Skeletal muscle cell (primary cell): ENCODE measurements at regions not wholly inside any gene's neighbourhood (a gene's known extent, or its start where the extent isn't known, plus 50 kb on each side); places are given as distances from the start of the nearest gene placed in this dataset.
A peak's percentile ranks its signal among the peaks of the same experiment; 100 is the strongest.
"Not testable (repeated sequence)": the region's sequence is repeated elsewhere in the genome, so short reads cannot be mapped to it uniquely, and the experiment has no call there.

Experiments used
- DNase-seq: peaks from one replicate; pipeline ENCODE4 v3.0.0-alpha.2; 2010; ENCODE audit warnings: low read depth
- H3K4me3 ChIP-seq: 2 replicates; pipeline ENCODE4 v1.5.1; 2011; ENCODE audit warnings: low read depth, mild to moderate bottlenecking, control low read depth, low read length, moderate library complexity

GRCh38 chr9:38269775-38270174 lies 122.7 kb upstream of the ALDH1B1 start:
- no peak overlapping the region for H3K4me3 ChIP-seq
- no peak for DNase-seq

- no peak overlapping the region for H3K4me3 ChIP-seq
- peak; percentile 9 for DNase-seq
These were observed 129.0 kb upstream of the ALDH1B1 start for GRCh38 chr9:38263532-38263931.

GRCh38 chr9:38259519-38260218 lies 132.8 kb upstream of the ALDH1B1 start:
- H3K4me3 ChIP-seq, result no peak overlapping the region
- no peak for DNase-seq

GRCh38 chr9:38259056-38259455 lies 133.4 kb upstream of the ALDH1B1 start:
- no peak for DNase-seq
- no peak overlapping the region for H3K4me3 ChIP-seq

- no peak overlapping the region for H3K4me3 ChIP-seq
- DNase-seq, result no peak
These were observed 134.8 kb upstream of the ALDH1B1 start for GRCh38 chr9:38257626-38258215.

GRCh38 chr9:38256461-38256860 lies 136.0 kb upstream of the ALDH1B1 start:
- DNase-seq, result no peak
- no peak overlapping the region for H3K4me3 ChIP-seq

GRCh38 chr9:38255599-38255998 lies 136.9 kb upstream of the ALDH1B1 start:
- H3K4me3 ChIP-seq, result no peak overlapping the region
- DNase-seq, result no peak

GRCh38 chr9:38254756-38255155 lies 137.7 kb upstream of the ALDH1B1 start:
- no peak overlapping the region for H3K4me3 ChIP-seq
- DNase-seq, result no peak

- no peak overlapping the region for H3K4me3 ChIP-seq
These were observed 138.4 kb upstream of the ALDH1B1 start for GRCh38 chr9:38254151-38254550.

GRCh38 chr9:38253200-38253599 lies 139.3 kb upstream of the ALDH1B1 start:
- H3K4me3 ChIP-seq, result no peak overlapping the region
- DNase-seq, result no peak

More at GRCh38 chr9:38254151-38254550, 138.4 kb upstream of the ALDH1B1 start:
- no peak for DNase-seq

GRCh38 chr9:38251036-38251860 lies 141.3 kb upstream of the ALDH1B1 start:
- DNase-seq, result no peak
- H3K4me3 ChIP-seq, result no peak overlapping the region

- DNase-seq, result no peak
- no peak overlapping the region for H3K4me3 ChIP-seq
These were observed 142.0 kb upstream of the ALDH1B1 start for GRCh38 chr9:38250279-38251035.

GRCh38 chr9:38249587-38250210 lies 142.8 kb upstream of the ALDH1B1 start:
- no peak overlapping the region for H3K4me3 ChIP-seq
- DNase-seq, result no peak

GRCh38 chr9:38249049-38249448 lies 143.5 kb upstream of the ALDH1B1 start:
- no peak for DNase-seq
- no peak overlapping the region for H3K4me3 ChIP-seq

- H3K4me3 ChIP-seq, result no peak overlapping the region
- DNase-seq, result no peak
These were observed 145.7 kb upstream of the ALDH1B1 start for GRCh38 chr9:38246833-38247232.

- no peak for DNase-seq
- no peak overlapping the region for H3K4me3 ChIP-seq
These were observed 147.5 kb upstream of the ALDH1B1 start for GRCh38 chr9:38244971-38245370.

- no peak for DNase-seq
- H3K4me3 ChIP-seq, result no peak overlapping the region
These were observed 148.5 kb upstream of the ALDH1B1 start for GRCh38 chr9:38243993-38244392.

- not testable (repeated sequence) for H3K4me3 ChIP-seq, DNase-seq
These were observed 150.4 kb upstream of the ALDH1B1 start for GRCh38 chr9:38242151-38242550.

- no peak for DNase-seq
- H3K4me3 ChIP-seq, result no peak overlapping the region
These were observed 152.5 kb upstream of the ALDH1B1 start for GRCh38 chr9:38240051-38240450.
